H9 (cell line): ENCODE measurements at regions not wholly inside any gene's neighbourhood (a gene's known extent, or its start where the extent isn't known, plus 50 kb on each side); places are given as distances from the start of the nearest gene placed in this dataset.

Source experiments
- DNase-seq: peaks from one replicate; pipeline ENCODE4 v3.0.0-alpha.2; 2017
- H2AFZ ChIP-seq: one replicate; pipeline ENCODE4 v1.6.1; 2013; ENCODE audit warnings: mild to moderate bottlenecking, low read length, control low read depth, moderate library complexity
- H2AK5ac ChIP-seq: 2 replicates; pipeline ENCODE4 v1.6.1; 2013; ENCODE audit warnings: low read length, control low read depth, mixed read lengths; ENCODE audit not compliant: insufficient read length
- H2BK120ac ChIP-seq: one replicate; pipeline ENCODE4 v1.6.1; 2013; ENCODE audit warnings: low read depth, mild to moderate bottlenecking, low read length, control low read depth, inconsistent platforms; ENCODE audit not compliant: poor library complexity, severe bottlenecking
- H2BK12ac ChIP-seq: 2 replicates; pipeline ENCODE4 v1.6.1; 2013; ENCODE audit warnings: low read length, control low read depth, mixed read lengths, low read depth; ENCODE audit not compliant: insufficient read length
- H2BK15ac ChIP-seq: 2 replicates; pipeline ENCODE4 v1.6.1; 2013; ENCODE audit warnings: low read depth, low read length, control low read depth
- H2BK20ac ChIP-seq: one replicate; pipeline ENCODE4 v1.6.1; 2013; ENCODE audit warnings: low read depth, mild to moderate bottlenecking, low read length, control low read depth, inconsistent platforms; ENCODE audit not compliant: poor library complexity, severe bottlenecking
- H2BK5ac ChIP-seq: 2 replicates; pipeline ENCODE4 v1.6.1; 2013; ENCODE audit warnings: low read length, control low read depth, mixed read lengths; ENCODE audit not compliant: insufficient read length
- H3K14ac ChIP-seq: 2 replicates; pipeline ENCODE4 v1.6.1; 2013; ENCODE audit warnings: low read length, control low read depth; ENCODE audit not compliant: insufficient read depth
- H3K18ac ChIP-seq: 2 replicates; pipeline ENCODE4 v1.6.1; 2013; ENCODE audit warnings: low read depth, mild to moderate bottlenecking, mixed read lengths, low read length, control low read depth; ENCODE audit not compliant: insufficient read length
- H3K23ac ChIP-seq: 2 replicates; pipeline ENCODE4 v1.6.1; 2013; ENCODE audit warnings: low read length, control low read depth, mixed read lengths, low read depth; ENCODE audit not compliant: insufficient read length
- H3K23me2 ChIP-seq: 2 replicates; pipeline ENCODE4 v1.6.1; 2013; ENCODE audit warnings: low read depth, mild to moderate bottlenecking, mixed read lengths, low read length, control low read depth; ENCODE audit not compliant: insufficient read length, poor library complexity, severe bottlenecking
- H3K27ac ChIP-seq: 2 replicates; pipeline ENCODE4 v1.5.1; 2013; ENCODE audit warnings: low read length, control low read depth, mixed read lengths, low read depth; ENCODE audit not compliant: insufficient read length
- H3K27me3 ChIP-seq: 2 replicates; pipeline ENCODE4 v1.6.1; 2013; ENCODE audit warnings: low read length, control low read depth, inconsistent platforms; ENCODE audit not compliant: insufficient read depth
- H3K4ac ChIP-seq: 2 replicates; pipeline ENCODE4 v1.6.1; 2013; ENCODE audit warnings: low read depth, mild to moderate bottlenecking, control low read depth, inconsistent platforms, low read length, moderate library complexity
- H3K4me1 ChIP-seq: 2 replicates; pipeline ENCODE4 v1.6.1; 2013; ENCODE audit warnings: low read length, control low read depth, inconsistent platforms; ENCODE audit not compliant: insufficient read depth
- H3K4me2 ChIP-seq: 2 replicates; pipeline ENCODE4 v1.6.1; 2013; ENCODE audit warnings: low read length, control low read depth, mixed read lengths; ENCODE audit not compliant: insufficient read length, insufficient read depth
- H3K56ac ChIP-seq: 2 replicates; pipeline ENCODE4 v1.6.1; 2013; ENCODE audit warnings: low read depth, mild to moderate bottlenecking, mixed read lengths, low read length, control low read depth; ENCODE audit not compliant: insufficient read length
- H3K79me1 ChIP-seq: 2 replicates; pipeline ENCODE4 v1.6.1; 2013; ENCODE audit warnings: low read depth, mild to moderate bottlenecking, moderate library complexity, low read length, control low read depth, inconsistent platforms; ENCODE audit not compliant: insufficient read depth, poor library complexity, severe bottlenecking
- H3K79me2 ChIP-seq: 2 replicates; pipeline ENCODE4 v1.6.1; 2013; ENCODE audit warnings: low read length, control low read depth, inconsistent platforms; ENCODE audit not compliant: insufficient read depth
- H3K9ac ChIP-seq: 2 replicates; pipeline ENCODE4 v1.6.1; 2013; ENCODE audit warnings: low read length, control low read depth, mixed read lengths; ENCODE audit not compliant: insufficient read length; ENCODE audit errors: extremely low read depth
- H3K9me3 ChIP-seq: one replicate; pipeline ENCODE4 v1.6.1; 2013; ENCODE audit warnings: low read depth, low read length, inconsistent platforms; ENCODE audit not compliant: control insufficient read depth
- H3T11ph ChIP-seq: one replicate; pipeline ENCODE4 v1.6.1; 2013; ENCODE audit warnings: mild to moderate bottlenecking, low read length, control low read depth, inconsistent platforms
- H4K20me1 ChIP-seq: one replicate; pipeline ENCODE4 v1.6.1; 2013; ENCODE audit not compliant: control insufficient read depth, insufficient read length, insufficient read depth
- H4K5ac ChIP-seq: 2 replicates; pipeline ENCODE4 v1.6.1; 2013; ENCODE audit warnings: low read depth, mild to moderate bottlenecking, mixed read lengths, low read length, control low read depth; ENCODE audit not compliant: insufficient read length
- H4K8ac ChIP-seq: replicated peaks from 2 replicates; pipeline ENCODE4 v1.6.1; 2013; ENCODE audit warnings: low read length, control low read depth, mixed read lengths, low read depth; ENCODE audit not compliant: insufficient read length
- H4K91ac ChIP-seq: 2 replicates; pipeline ENCODE4 v1.6.1; 2013; ENCODE audit warnings: low read depth, mild to moderate bottlenecking, moderate library complexity, mixed read lengths, low read length, control low read depth; ENCODE audit not compliant: insufficient read length
- H3K27ac Mint-ChIP-seq, 3 experiments: 2 replicates in 2 of 3; 3 replicates in 1 of 3; pipeline ENCODE4 v1.8.0; 2020 to 2021; ENCODE audit warnings: mixed read lengths in 3 of 3, mild to moderate bottlenecking in 1 of 3, moderate library complexity in 1 of 3
- H3K27me3 Mint-ChIP-seq: 2 replicates; pipeline ENCODE4 v1.8.0; 2021; ENCODE audit warnings: low read depth, mild to moderate bottlenecking, moderate library complexity, mixed read lengths
- H3K36me3 Mint-ChIP-seq, 3 experiments: 2 replicates in 2 of 3; 3 replicates in 1 of 3; pipeline ENCODE4 v1.8.0; 2020 to 2021; ENCODE audit warnings: low read depth in 3 of 3, mixed read lengths in 3 of 3; ENCODE audit not compliant: insufficient read depth in 1 of 3
- H3K4me1 Mint-ChIP-seq, 2 experiments: 2 replicates each; pipeline ENCODE4 v1.8.0; 2020; ENCODE audit warnings: mixed read lengths in 2 of 2
- H3K4me3 Mint-ChIP-seq, 2 experiments: 2 replicates in 1 of 2; 3 replicates in 1 of 2; pipeline ENCODE4 v1.8.0; 2020 to 2021; ENCODE audit warnings: mild to moderate bottlenecking in 2 of 2, mixed read lengths in 2 of 2, moderate library complexity in 1 of 2
- H3K9me3 Mint-ChIP-seq, 2 experiments: 2 replicates in 1 of 2; 3 replicates in 1 of 2; pipeline ENCODE4 v1.8.0; 2020; ENCODE audit warnings: mild to moderate bottlenecking in 2 of 2, mixed read lengths in 2 of 2, moderate library complexity in 1 of 2
- WGBS: extraction: QIAGEN DNeasy Blood & Tissue Kit; methylation state at CpG from one replicate; pipeline ENCODE4 v1.1.7; 2013; ENCODE audit warnings: missing lambda C conversion rate, low lambda C conversion rate, mixed read lengths; ENCODE audit not compliant: insufficient read length; ENCODE audit errors: extremely low coverage; 5-methylcytosine and 5-hydroxymethylcytosine counted together
- TF ChIP-seq, protein P1 (sequence below): fragments of 200-600 bp; sonication (generic); conservative IDR thresholded peaks from 3 replicates; pipeline ENCODE4 v1.8.0; 2021; ENCODE audit warnings: antibody characterized with exemption, mild to moderate bottlenecking

DNA sequence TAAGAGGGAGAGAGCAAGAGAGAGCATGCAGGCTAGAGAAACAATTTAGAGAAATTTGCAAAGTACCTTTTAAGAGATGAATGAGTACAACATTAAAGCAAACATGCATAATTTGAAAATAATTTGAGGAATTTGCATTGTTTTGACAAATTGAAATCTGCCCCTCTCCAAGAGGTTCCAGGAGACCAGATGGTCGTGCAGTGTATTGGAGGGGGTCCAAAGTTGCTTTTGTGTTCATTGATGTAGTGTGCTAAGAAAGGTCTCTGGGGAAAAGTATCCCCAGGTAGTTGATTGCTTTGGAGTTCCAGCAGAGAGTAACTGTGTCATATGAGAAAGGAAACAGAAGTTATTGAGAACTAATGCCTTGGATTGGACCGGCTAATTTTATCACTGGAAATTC is 635.0 kb upstream of the TENM3 start:
- no peak overlapping the region for H3K4me3 Mint-ChIP-seq
- Histone ChIP-seq H3K27me3 (no peaks in the 10 kb centered on the region), H2BK5ac (no peak overlapping the region), H3T11ph (no peak overlapping the region), H3K79me1 (no peaks in the 10 kb centered on the region), H2BK12ac (no peak overlapping the region), H2AK5ac (no peak overlapping the region), H4K5ac (no peak overlapping the region), H3K27ac (no peak overlapping the region), H2BK15ac (no peak overlapping the region), H4K91ac (no peak overlapping the region), H3K56ac (no peak overlapping the region), H4K8ac (no peak overlapping the region), H3K9ac (no peak overlapping the region), H3K14ac (no peak overlapping the region), H3K9me3 (no peaks in the 10 kb centered on the region), H3K4me2 (no peak overlapping the region), H3K18ac (no peak overlapping the region), H2BK120ac (no peak overlapping the region), H2BK20ac (no peak overlapping the region), H3K23ac (no peak overlapping the region), H3K4me1 (peaks cover 4% of the 10 kb centered on the region; the same call in 1 of the 2 replicates), H3K23me2 (no peaks in the 10 kb centered on the region), H3K4ac (no peak overlapping the region), H2AFZ (no peak overlapping the region), H3K79me2 (no peaks in the 10 kb centered on the region), H4K20me1 (no peaks in the 10 kb centered on the region)
- H3K36me3 Mint-ChIP-seq = 0 out of 7 replicates have a peak, but pooled peaks cover 0 to 4% (median 0%) of the 10 kb centered on the region in 3 experiments
- H3K27me3 Mint-ChIP-seq = no peaks in the 10 kb centered on the region
- DNase-seq = no peak
- TF ChIP-seq, protein P1, sequence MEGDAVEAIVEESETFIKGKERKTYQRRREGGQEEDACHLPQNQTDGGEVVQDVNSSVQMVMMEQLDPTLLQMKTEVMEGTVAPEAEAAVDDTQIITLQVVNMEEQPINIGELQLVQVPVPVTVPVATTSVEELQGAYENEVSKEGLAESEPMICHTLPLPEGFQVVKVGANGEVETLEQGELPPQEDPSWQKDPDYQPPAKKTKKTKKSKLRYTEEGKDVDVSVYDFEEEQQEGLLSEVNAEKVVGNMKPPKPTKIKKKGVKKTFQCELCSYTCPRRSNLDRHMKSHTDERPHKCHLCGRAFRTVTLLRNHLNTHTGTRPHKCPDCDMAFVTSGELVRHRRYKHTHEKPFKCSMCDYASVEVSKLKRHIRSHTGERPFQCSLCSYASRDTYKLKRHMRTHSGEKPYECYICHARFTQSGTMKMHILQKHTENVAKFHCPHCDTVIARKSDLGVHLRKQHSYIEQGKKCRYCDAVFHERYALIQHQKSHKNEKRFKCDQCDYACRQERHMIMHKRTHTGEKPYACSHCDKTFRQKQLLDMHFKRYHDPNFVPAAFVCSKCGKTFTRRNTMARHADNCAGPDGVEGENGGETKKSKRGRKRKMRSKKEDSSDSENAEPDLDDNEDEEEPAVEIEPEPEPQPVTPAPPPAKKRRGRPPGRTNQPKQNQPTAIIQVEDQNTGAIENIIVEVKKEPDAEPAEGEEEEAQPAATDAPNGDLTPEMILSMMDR = no peak
- WGBS = no CpG with 5 or more reads among the region's 2 CpGs
- no peak overlapping the region for H3K27ac Mint-ChIP-seq
- no peaks in the 10 kb centered on the region; a peak in 1 of 5 replicates for H3K9me3 Mint-ChIP-seq
- H3K4me1 Mint-ChIP-seq = peaks cover 5 to 12% of the 10 kb centered on the region in 2 experiments; a peak in 3 of 4 replicates
